OCI-LY7 (cell line): ENCODE measurements at regions not wholly inside any gene's neighbourhood (a gene's known extent, or its start where the extent isn't known, plus 50 kb on each side); places are given as distances from the start of the nearest gene placed in this dataset.

Experiments
- BruUV-seq: library from RNA; stranded (reverse); fragments of 400-500 nt; replicated peaks from 2 replicates; lab custom pipeline; 2021; lab: Mats Ljungman, UMichigan
- CTCF ChIA-PET: fragments of 300-600 bp; sonication (Branson Sonifier 250); formaldehyde crosslinking; loops from one replicate; lab custom pipeline; 2022; ENCODE audit warnings: antibody characterized with exemption; ENCODE audit not compliant: unreplicated experiment; lab: Charles Lee
- POLR2A ChIA-PET: fragments of 300-600 bp; sonication (Branson Sonifier 250); formaldehyde crosslinking; loops from one replicate; lab custom pipeline; 2022; ENCODE audit warnings: antibody characterized with exemption; lab: Charles Lee
- DNase-seq: peaks from one replicate; pipeline ENCODE4 v3.0.0-alpha.2; 2015; ENCODE audit warnings: low spot score
- H2AFZ ChIP-seq: fragments of 200-600 bp; sonication (generic), shearing (Covaris generic); 2 replicates; pipeline ENCODE4 v1.6.1; 2014; ENCODE audit warnings: mild to moderate bottlenecking, antibody characterized with exemption, low read length, moderate library complexity
- H3K27ac ChIP-seq: fragments of 200-600 bp; sonication (generic); 2 replicates; pipeline ENCODE4 v1.5.1; 2014; ENCODE audit warnings: mixed run types, low read depth, mild to moderate bottlenecking, moderate library complexity, low read length, inconsistent platforms; ENCODE audit not compliant: poor library complexity, severe bottlenecking
- H3K36me3 ChIP-seq: fragments of 200-600 bp; sonication (generic); 2 replicates; pipeline ENCODE4 v1.6.1; 2014; ENCODE audit warnings: mild to moderate bottlenecking, antibody characterized with exemption, low read length, moderate library complexity, mixed read lengths; ENCODE audit not compliant: insufficient read depth
- H3K4me1 ChIP-seq: fragments of 200-600 bp; sonication (generic); 2 replicates; pipeline ENCODE4 v1.5.1; 2014; ENCODE audit warnings: mild to moderate bottlenecking, low read length; ENCODE audit not compliant: insufficient read depth, poor library complexity, severe bottlenecking
- H3K4me2 ChIP-seq: fragments of 200-600 bp; sonication (generic); 2 replicates; pipeline ENCODE4 v1.6.1; 2014; ENCODE audit warnings: mild to moderate bottlenecking, low read length
- H3K4me3 ChIP-seq: fragments of 200-600 bp; sonication (generic); 2 replicates; pipeline ENCODE4 v1.5.1; 2014; ENCODE audit warnings: mild to moderate bottlenecking, low read depth, low read length; ENCODE audit not compliant: poor library complexity, severe bottlenecking
- H3K79me2 ChIP-seq: fragments of 200-600 bp; sonication (generic); 2 replicates; pipeline ENCODE4 v1.6.1; 2016; ENCODE audit warnings: low read depth, mild to moderate bottlenecking, low read length, moderate library complexity, mixed read lengths; ENCODE audit not compliant: insufficient read depth
- H3K9me2 ChIP-seq: fragments of 200-600 bp; sonication (generic); 2 replicates; pipeline ENCODE4 v1.6.1; 2016; ENCODE audit warnings: mild to moderate bottlenecking, low read length, mixed read lengths; ENCODE audit not compliant: insufficient read depth
- H3K9me3 ChIP-seq: fragments of 200-600 bp; sonication (generic); 2 replicates; pipeline ENCODE4 v1.6.1; 2014; ENCODE audit warnings: mild to moderate bottlenecking, mixed run types, low read length, mixed read lengths
- H4K20me1 ChIP-seq: fragments of 200-600 bp; sonication (generic); 2 replicates; pipeline ENCODE4 v1.6.1; 2014; ENCODE audit warnings: mild to moderate bottlenecking, antibody characterized with exemption, low read length, moderate library complexity, mixed read lengths; ENCODE audit not compliant: insufficient read depth
- EZH2phosphoT487 ChIP-seq: fragments of 200-600 bp; sonication (generic); IDR thresholded peaks from 2 replicates; pipeline ENCODE4 v1.6.1; 2018; ENCODE audit warnings: low read depth, borderline replicate concordance, mild to moderate bottlenecking, mixed run types, antibody characterized with exemption, low read length, moderate library complexity, mixed read lengths
- intact Hi-C: fragments of 100-400 bp; cut with micrococcal nuclease; formaldehyde crosslinking; loops from one replicate; pipeline ENCODE4 v1.10.0; 2022; ENCODE audit not compliant: unreplicated experiment
- TF ChIP-seq, protein P1 (sequence below): fragments of 200-600 bp; sonication (generic); conservative IDR thresholded peaks from 2 replicates; pipeline ENCODE4 v1.5.1; 2014; ENCODE audit warnings: mild to moderate bottlenecking, antibody characterized with exemption, low read length, moderate library complexity, mixed read lengths

DNA sequence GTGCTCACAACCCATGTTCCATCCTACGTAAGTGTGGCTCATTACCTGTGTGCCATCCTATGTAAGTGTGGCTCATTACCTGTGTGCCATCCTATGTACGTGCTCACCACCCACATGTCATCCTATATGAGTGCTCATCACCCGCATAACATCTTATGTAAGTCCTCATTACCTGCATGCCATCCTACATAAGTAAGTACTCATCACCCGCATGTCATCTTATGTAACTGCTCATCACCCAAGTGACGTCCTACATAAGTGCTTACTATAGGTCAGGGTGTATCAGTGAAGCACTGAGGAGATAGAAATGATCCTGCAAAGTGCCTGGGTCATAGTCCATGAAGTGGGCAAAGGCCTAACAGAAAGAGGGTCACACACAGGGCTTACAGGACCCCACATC is 93.1 kb downstream of the AXIN2 start:
- H3K36me3 ChIP-seq = no peaks in the 10 kb centered on the region
- CTCF ChIA-PET = no interaction called here
- H2AFZ ChIP-seq = no peak overlapping the region
- no TSS peak for BruUV-seq
- no peak for DNase-seq
- H3K27ac ChIP-seq = no peak overlapping the region
- intact Hi-C loops = no loop called here
- TF ChIP-seq, protein P1, sequence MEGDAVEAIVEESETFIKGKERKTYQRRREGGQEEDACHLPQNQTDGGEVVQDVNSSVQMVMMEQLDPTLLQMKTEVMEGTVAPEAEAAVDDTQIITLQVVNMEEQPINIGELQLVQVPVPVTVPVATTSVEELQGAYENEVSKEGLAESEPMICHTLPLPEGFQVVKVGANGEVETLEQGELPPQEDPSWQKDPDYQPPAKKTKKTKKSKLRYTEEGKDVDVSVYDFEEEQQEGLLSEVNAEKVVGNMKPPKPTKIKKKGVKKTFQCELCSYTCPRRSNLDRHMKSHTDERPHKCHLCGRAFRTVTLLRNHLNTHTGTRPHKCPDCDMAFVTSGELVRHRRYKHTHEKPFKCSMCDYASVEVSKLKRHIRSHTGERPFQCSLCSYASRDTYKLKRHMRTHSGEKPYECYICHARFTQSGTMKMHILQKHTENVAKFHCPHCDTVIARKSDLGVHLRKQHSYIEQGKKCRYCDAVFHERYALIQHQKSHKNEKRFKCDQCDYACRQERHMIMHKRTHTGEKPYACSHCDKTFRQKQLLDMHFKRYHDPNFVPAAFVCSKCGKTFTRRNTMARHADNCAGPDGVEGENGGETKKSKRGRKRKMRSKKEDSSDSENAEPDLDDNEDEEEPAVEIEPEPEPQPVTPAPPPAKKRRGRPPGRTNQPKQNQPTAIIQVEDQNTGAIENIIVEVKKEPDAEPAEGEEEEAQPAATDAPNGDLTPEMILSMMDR = no peak
- no peak for TF ChIP-seq EZH2phosphoT487
- no peaks in the 10 kb centered on the region for H4K20me1 ChIP-seq
- H3K4me2 ChIP-seq = no peak overlapping the region
- H3K79me2 ChIP-seq = no peaks in the 10 kb centered on the region
- no peaks in the 10 kb centered on the region for H3K9me3 ChIP-seq
- H3K4me3 ChIP-seq = no peak overlapping the region
- POLR2A ChIA-PET = no interaction called here
- no peaks in the 10 kb centered on the region for H3K9me2 ChIP-seq
- H3K4me1 ChIP-seq = no peaks in the 10 kb centered on the region

DNA sequence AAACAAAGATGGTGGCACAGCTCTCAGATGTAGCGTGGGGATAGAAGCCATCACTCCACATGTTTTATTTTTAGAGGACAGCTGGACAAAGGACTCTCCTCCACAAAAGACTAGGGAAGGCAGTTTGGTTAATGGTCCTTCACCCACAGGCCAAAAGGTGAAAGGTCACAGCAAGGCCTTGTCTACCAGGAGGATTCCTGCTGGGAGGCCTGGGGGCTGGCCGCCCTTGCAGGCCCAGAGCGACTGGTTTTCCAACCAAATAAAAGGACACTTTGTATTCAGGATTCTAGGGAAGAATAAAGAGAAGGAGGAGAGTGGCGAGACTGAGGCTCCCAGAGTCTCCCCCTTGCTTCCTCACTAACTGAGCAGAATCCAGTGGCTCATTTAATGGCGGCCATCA is 94.3 kb downstream of the AXIN2 start:
- H3K9me2 ChIP-seq = no peaks in the 10 kb centered on the region
- no peaks in the 10 kb centered on the region for H3K9me3 ChIP-seq
- no peaks in the 10 kb centered on the region for H3K36me3 ChIP-seq
- intact Hi-C loops = no loop called here
- H3K27ac ChIP-seq = no peak overlapping the region
- no peaks in the 10 kb centered on the region for H4K20me1 ChIP-seq
- H3K4me1 ChIP-seq = no peaks in the 10 kb centered on the region
- POLR2A ChIA-PET = no interaction called here
- H3K79me2 ChIP-seq = no peaks in the 10 kb centered on the region
- H2AFZ ChIP-seq = no peak overlapping the region
- H3K4me3 ChIP-seq = no peak overlapping the region
- TF ChIP-seq EZH2phosphoT487 = no peak
- TF ChIP-seq, protein P1 = no peak
- no peak for DNase-seq
- no TSS peak for BruUV-seq
- H3K4me2 ChIP-seq = no peak overlapping the region
- CTCF ChIA-PET = no interaction called here

DNA sequence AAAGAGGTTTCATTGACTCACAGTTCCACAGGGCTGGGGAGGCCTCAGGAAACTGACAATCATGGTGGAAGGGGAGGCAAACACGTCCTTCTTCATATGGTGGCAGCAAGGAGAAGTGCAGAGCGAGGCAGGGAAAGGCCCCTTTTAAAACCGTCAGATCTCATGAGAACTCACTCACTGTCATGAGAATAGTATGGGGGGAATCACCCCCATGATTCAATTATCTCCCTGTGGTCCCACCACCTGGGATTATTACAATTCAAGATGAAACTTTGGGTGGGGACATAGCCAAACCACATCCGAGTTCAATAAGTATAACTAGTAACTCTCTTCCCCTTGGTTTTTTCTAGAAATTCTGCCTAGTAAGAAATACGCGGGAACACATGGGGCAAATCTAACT is 94.9 kb downstream of the AXIN2 start:
- H3K4me1 ChIP-seq = no peaks in the 10 kb centered on the region
- CTCF ChIA-PET = no interaction called here
- intact Hi-C loops = no loop called here
- H3K27ac ChIP-seq = no peak overlapping the region
- H3K4me2 ChIP-seq = no peak overlapping the region
- H3K4me3 ChIP-seq = no peak overlapping the region
- H3K9me3 ChIP-seq = no peaks in the 10 kb centered on the region
- DNase-seq = no peak
- H4K20me1 ChIP-seq = no peaks in the 10 kb centered on the region
- no TSS peak for BruUV-seq
- H2AFZ ChIP-seq = no peak overlapping the region
- TF ChIP-seq, protein P1 = no peak
- no peak for TF ChIP-seq EZH2phosphoT487
- H3K9me2 ChIP-seq = no peaks in the 10 kb centered on the region
- H3K36me3 ChIP-seq = no peaks in the 10 kb centered on the region
- POLR2A ChIA-PET = no interaction called here
- no peaks in the 10 kb centered on the region for H3K79me2 ChIP-seq
